A549 (cell line): ENCODE measurements at regions not wholly inside any gene's neighbourhood (a gene's known extent, or its start where the extent isn't known, plus 50 kb on each side); places are given as distances from the start of the nearest gene placed in this dataset.

Experiments used
- CBX8 ChIP-seq: fragments of 200-600 bp; sonication (generic); IDR thresholded peaks from 2 replicates; pipeline ENCODE4 v1.6.1; 2016
- CTCF ChIP-seq: fragments of >200 bp; sonication (Bioruptor Twin); formaldehyde crosslinking; IDR thresholded peaks from 3 replicates; pipeline ENCODE4 v1.5.1; 2016
- ELK1 ChIP-seq: fragments of 150-350 bp; IDR thresholded peaks from 2 replicates; pipeline ENCODE4 v1.6.1; 2014; ENCODE audit warnings: low read depth, mild to moderate bottlenecking, low read length
- JUN ChIP-seq, 2 experiments: fragments of >200 bp; sonication (Bioruptor Twin); formaldehyde crosslinking; IDR thresholded peaks; 2 replicates in 1 of 2; 3 replicates in 1 of 2; pipeline ENCODE4 v1.6.1; 2016 to 2017
- MAX ChIP-seq: IDR thresholded peaks from 2 replicates; pipeline ENCODE4 v1.6.1; 2012
- NPAS2 ChIP-seq: fragments of 250-450 bp; sonication (Bioruptor Pico); IDR thresholded peaks from 2 replicates; pipeline ENCODE4 v1.8.0; 2022; ENCODE audit warnings: mild to moderate bottlenecking, moderate library complexity, borderline replicate concordance
- NR3C1 ChIP-seq: fragments of >200 bp; sonication (Bioruptor Twin); formaldehyde crosslinking; IDR thresholded peaks from 3 replicates; pipeline ENCODE4 v1.6.1; 2017
- POLR2AphosphoS2 ChIP-seq: conservative IDR thresholded peaks from 2 replicates; pipeline ENCODE4 v1.6.1; 2012; ENCODE audit warnings: low read length, improper control_type of control experiment, inconsistent platforms
- REST ChIP-seq: fragments of 200-600 bp; sonication (generic); IDR thresholded peaks from 2 replicates; pipeline ENCODE4 v1.6.1; 2016; ENCODE audit warnings: antibody characterized with exemption, mild to moderate bottlenecking, moderate library complexity
- RFX5 ChIP-seq: fragments of 450-650 bp; IDR thresholded peaks from 2 replicates; pipeline ENCODE4 v1.7.1; 2014; ENCODE audit warnings: antibody characterized with exemption, mild to moderate bottlenecking, moderate library complexity
- USF2 ChIP-seq: fragments of 450-650 bp; IDR thresholded peaks from 2 replicates; pipeline ENCODE4 v1.6.1; 2014; ENCODE audit warnings: antibody characterized with exemption
- ZFP36 ChIP-seq: fragments of 450-650 bp; IDR thresholded peaks from 2 replicates; pipeline ENCODE4 v1.6.1; 2014; ENCODE audit warnings: borderline replicate concordance; ENCODE audit not compliant: partially characterized antibody
- ZSCAN20 ChIP-seq: fragments of 250-450 bp; sonication (Bioruptor Pico); IDR thresholded peaks from 2 replicates; pipeline ENCODE4 v1.8.0; 2022; ENCODE audit warnings: mild to moderate bottlenecking, moderate library complexity

- TF ChIP-seq MAX: no peak
- TF ChIP-seq RFX5: no peak
- TF ChIP-seq CTCF: no peak
- no peak for TF ChIP-seq POLR2AphosphoS2
- TF ChIP-seq USF2: no peak
- TF ChIP-seq NR3C1: no peak
- no peak for TF ChIP-seq JUN (IDR thresholded peaks at IDR 0.05)
- TF ChIP-seq ZFP36: no peak
- no peak for TF ChIP-seq CBX8
- no peak for TF ChIP-seq REST
- TF ChIP-seq ELK1: no peak
- no peak for TF ChIP-seq ZSCAN20 (CRISPR knock-in tag)
- no peak for TF ChIP-seq NPAS2 (CRISPR knock-in tag)
Observed at GRCh38 chr10:88117869-88118632, 254.6 kb downstream of the PTEN start.
